ENCODE measurements at regions not wholly inside any gene's neighbourhood (a gene's known extent, or its start where the extent isn't known, plus 50 kb on each side); places are given as distances from the start of the nearest gene placed in this dataset.

GRCh38 chr4:19809989-19810388 is 441.7 kb upstream of the SLIT2 start:
- CTCF ChIA-PET: no interaction called here
- no TSS peak for BruUV-seq (replicated peaks)
- POLR2A ChIA-PET (ENCODE audit: low non-redundant PET): no interaction called here

GRCh38 chr4:19807505-19807904 is 444.2 kb upstream of the SLIT2 start:
- TF ChIP-seq EZH2 (IDR thresholded peaks at IDR 0.05; ENCODE audit: borderline replicate concordance, low read depth, low read length, poor library complexity, severe bottlenecking) (no peak), CTCF (conservative IDR thresholded peaks at IDR 0.05; ENCODE audit: low read depth, low read length) (no peak)
- POLR2A ChIA-PET (ENCODE audit: low non-redundant PET): no interaction called here
- no peak overlapping the region for H3K27ac ChIP-seq (ENCODE audit: low read depth, low read length, poor library complexity, severe bottlenecking)
- CTCF ChIA-PET: no interaction called here
- no peaks in the 10 kb centered on the region for H3K27me3 ChIP-seq (replicated peaks; ENCODE audit: insufficient read depth, low read depth, low read length, poor library complexity)
- no peaks in the 10 kb centered on the region for H3K9me3 ChIP-seq (ENCODE audit: low read depth, low read length, poor library complexity, severe bottlenecking)
- no peak overlapping the region for H3K4me3 ChIP-seq (ENCODE audit: low read depth, low read length, poor library complexity, severe bottlenecking)
- H3K4me1 ChIP-seq (ENCODE audit: insufficient read depth, low read length, poor library complexity, severe bottlenecking): no peaks in the 10 kb centered on the region
- no TSS peak for BruUV-seq (replicated peaks)
- intact Hi-C loops (cut with micrococcal nuclease; ENCODE audit: unreplicated experiment): no loop called here
- no peak for DNase-seq (ENCODE audit: low spot score)
- no peaks in the 10 kb centered on the region for H3K36me3 ChIP-seq (ENCODE audit: insufficient read depth, low read length, poor library complexity, severe bottlenecking)

More at GRCh38 chr4:19809989-19810388, 441.7 kb upstream of the SLIT2 start:
- H3K27ac ChIP-seq (ENCODE audit: low read depth, low read length, poor library complexity, severe bottlenecking): no peak overlapping the region
- H3K4me3 ChIP-seq (ENCODE audit: low read depth, low read length, poor library complexity, severe bottlenecking): no peak overlapping the region
- intact Hi-C loops (cut with micrococcal nuclease; ENCODE audit: unreplicated experiment): no loop called here
- H3K27me3 ChIP-seq (replicated peaks; ENCODE audit: insufficient read depth, low read depth, low read length, poor library complexity): no peaks in the 10 kb centered on the region
- no peaks in the 10 kb centered on the region for H3K36me3 ChIP-seq (ENCODE audit: insufficient read depth, low read length, poor library complexity, severe bottlenecking)
- H3K9me3 ChIP-seq (ENCODE audit: low read depth, low read length, poor library complexity, severe bottlenecking): no peaks in the 10 kb centered on the region
- no peak for TF ChIP-seq EZH2 (IDR thresholded peaks at IDR 0.05; ENCODE audit: borderline replicate concordance, low read depth, low read length, poor library complexity, severe bottlenecking)
- no peak for TF ChIP-seq CTCF (conservative IDR thresholded peaks at IDR 0.05; ENCODE audit: low read depth, low read length)
- no peaks in the 10 kb centered on the region for H3K4me1 ChIP-seq (ENCODE audit: insufficient read depth, low read length, poor library complexity, severe bottlenecking)
- DNase-seq (ENCODE audit: low spot score): no peak

DNA sequence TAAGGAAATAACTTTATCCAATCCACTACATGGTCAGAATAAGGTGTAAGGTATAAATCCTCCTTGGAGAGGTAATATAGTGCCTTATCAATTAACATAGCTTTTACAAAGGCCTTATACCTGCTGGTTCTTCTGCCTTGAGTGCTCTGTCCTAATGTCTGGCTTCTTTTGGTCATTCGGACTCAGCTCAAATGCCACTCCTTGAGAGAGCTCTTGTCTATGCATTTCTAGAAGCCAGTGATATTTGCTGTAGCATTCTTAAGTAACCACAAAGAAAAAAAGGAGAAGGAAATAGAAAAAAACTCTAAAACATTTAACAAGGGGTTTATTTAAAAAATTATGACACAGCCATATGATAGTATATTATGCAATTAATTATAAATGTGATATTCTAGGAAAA is 444.8 kb upstream of the SLIT2 start:
- intact Hi-C loops (cut with micrococcal nuclease; ENCODE audit: unreplicated experiment): no loop called here

More for the DNA sequence above, 444.8 kb upstream of the SLIT2 start:
- ChIA-PET CTCF (interaction anchor here (0.6 kb wide), 1 partner anchor 1985 kb away, joined by 11 read pairs; no protein-coding TSS in a partner anchor), POLR2A (ENCODE audit: low non-redundant PET) (no interaction called here)
- no peak for DNase-seq (ENCODE audit: low spot score)
- Histone ChIP-seq H3K27me3 (replicated peaks; ENCODE audit: insufficient read depth, low read depth, low read length, poor library complexity) (no peaks in the 10 kb centered on the region), H3K4me3 (ENCODE audit: low read depth, low read length, poor library complexity, severe bottlenecking) (no peak overlapping the region), H3K36me3 (ENCODE audit: insufficient read depth, low read length, poor library complexity, severe bottlenecking) (no peaks in the 10 kb centered on the region), H3K27ac (ENCODE audit: low read depth, low read length, poor library complexity, severe bottlenecking) (no peak overlapping the region), H3K4me1 (ENCODE audit: insufficient read depth, low read length, poor library complexity, severe bottlenecking) (no peaks in the 10 kb centered on the region), H3K9me3 (ENCODE audit: low read depth, low read length, poor library complexity, severe bottlenecking) (no peaks in the 10 kb centered on the region)
- no TSS peak for BruUV-seq (replicated peaks)
- TF ChIP-seq EZH2 (IDR thresholded peaks at IDR 0.05; ENCODE audit: borderline replicate concordance, low read depth, low read length, poor library complexity, severe bottlenecking) (no peak), CTCF (conservative IDR thresholded peaks at IDR 0.05; ENCODE audit: low read depth, low read length) (no peak)
